Osteoblast (primary cell): ENCODE measurements at regions not wholly inside any gene's neighbourhood (a gene's known extent, or its start where the extent isn't known, plus 50 kb on each side); places are given as distances from the start of the nearest gene placed in this dataset.

Experiments used
- DNase-seq: peaks from one replicate; pipeline ENCODE4 v3.0.0; 2011; ENCODE audit warnings: low spot score, mixed read lengths; ENCODE audit not compliant: insufficient read length; ENCODE audit errors: missing footprints
- H2AFZ ChIP-seq: 2 replicates; pipeline ENCODE4 v1.6.0; 2011; ENCODE audit warnings: mild to moderate bottlenecking, low read length
- H3K27ac ChIP-seq: 2 replicates; pipeline ENCODE4 v1.5.1; 2011; ENCODE audit warnings: mild to moderate bottlenecking, low read depth, low read length, moderate library complexity
- H3K27me3 ChIP-seq: 2 replicates; pipeline ENCODE4 v1.6.0; 2012; ENCODE audit warnings: mild to moderate bottlenecking, control low read depth, inconsistent platforms, low read length, moderate library complexity; ENCODE audit not compliant: insufficient read depth
- H3K36me3 ChIP-seq: 2 replicates; pipeline ENCODE4 v1.5.1; 2011; ENCODE audit warnings: mild to moderate bottlenecking, low read length, control low read depth, moderate library complexity; ENCODE audit not compliant: insufficient read depth
- H3K4me1 ChIP-seq: 2 replicates; pipeline ENCODE4 v1.5.1; 2011; ENCODE audit warnings: mild to moderate bottlenecking, low read length, control low read depth, moderate library complexity; ENCODE audit not compliant: insufficient read depth
- H3K4me2 ChIP-seq: 2 replicates; pipeline ENCODE4 v1.6.0; 2011; ENCODE audit warnings: mild to moderate bottlenecking, low read length; ENCODE audit not compliant: insufficient read depth
- H3K4me3 ChIP-seq: fragments of 200-600 bp; sonication (generic); 3 replicates; pipeline ENCODE4 v1.5.1; 2012; ENCODE audit warnings: mild to moderate bottlenecking, low read length, inconsistent platforms; ENCODE audit not compliant: insufficient read depth
- H3K79me2 ChIP-seq: 2 replicates; pipeline ENCODE4 v1.6.0; 2012; ENCODE audit warnings: mild to moderate bottlenecking, low read length, control low read depth, inconsistent platforms; ENCODE audit not compliant: insufficient read depth
- H3K9me3 ChIP-seq: 2 replicates; pipeline ENCODE4 v1.5.1; 2011; ENCODE audit warnings: low read depth, low read length, control low read depth
- H4K20me1 ChIP-seq: 2 replicates; pipeline ENCODE4 v1.6.0; 2012; ENCODE audit warnings: mild to moderate bottlenecking, low read length, control low read depth; ENCODE audit not compliant: insufficient read depth
- TF ChIP-seq, protein P1 (sequence below): IDR thresholded peaks from 2 replicates; pipeline ENCODE4 v1.5.1; 2011; ENCODE audit warnings: mild to moderate bottlenecking, low read depth, low read length, moderate library complexity; ENCODE audit errors: extremely low read depth

GRCh38 chr10:83212632-83213334 is 926.5 kb upstream of the GHITM start:
- no peaks in the 10 kb centered on the region for H4K20me1 ChIP-seq
- H3K9me3 ChIP-seq, result no peaks in the 10 kb centered on the region

DNA sequence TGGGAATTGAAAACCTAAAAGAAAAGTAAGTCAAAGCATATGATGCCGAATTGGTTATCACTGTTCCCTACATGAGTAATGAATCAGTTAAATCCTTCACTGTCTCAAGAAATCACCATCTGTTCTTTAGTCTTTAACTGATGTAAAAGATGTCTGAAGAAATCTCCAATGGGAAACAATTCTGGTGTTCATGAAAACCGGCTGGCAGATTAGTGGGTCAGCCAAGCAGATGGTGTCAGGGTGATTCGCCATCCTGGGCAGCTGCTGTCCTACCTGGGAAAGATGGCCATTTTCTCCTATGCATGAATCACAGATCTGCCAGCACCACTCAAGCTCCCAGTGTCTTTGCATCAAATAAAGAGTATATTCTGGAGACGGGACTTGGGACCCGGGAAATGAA is 925.2 kb upstream of the GHITM start:
- Histone ChIP-seq H3K27me3 (no peaks in the 10 kb centered on the region), H3K36me3 (no peaks in the 10 kb centered on the region), H3K4me2 (no peak overlapping the region), H3K9me3 (no peaks in the 10 kb centered on the region), H3K4me1 (no peaks in the 10 kb centered on the region), H4K20me1 (no peaks in the 10 kb centered on the region), H3K4me3 (no peak overlapping the region), H3K27ac (no peak overlapping the region), H3K79me2 (no peaks in the 10 kb centered on the region), H2AFZ (no peak overlapping the region)
- TF ChIP-seq, protein P1, sequence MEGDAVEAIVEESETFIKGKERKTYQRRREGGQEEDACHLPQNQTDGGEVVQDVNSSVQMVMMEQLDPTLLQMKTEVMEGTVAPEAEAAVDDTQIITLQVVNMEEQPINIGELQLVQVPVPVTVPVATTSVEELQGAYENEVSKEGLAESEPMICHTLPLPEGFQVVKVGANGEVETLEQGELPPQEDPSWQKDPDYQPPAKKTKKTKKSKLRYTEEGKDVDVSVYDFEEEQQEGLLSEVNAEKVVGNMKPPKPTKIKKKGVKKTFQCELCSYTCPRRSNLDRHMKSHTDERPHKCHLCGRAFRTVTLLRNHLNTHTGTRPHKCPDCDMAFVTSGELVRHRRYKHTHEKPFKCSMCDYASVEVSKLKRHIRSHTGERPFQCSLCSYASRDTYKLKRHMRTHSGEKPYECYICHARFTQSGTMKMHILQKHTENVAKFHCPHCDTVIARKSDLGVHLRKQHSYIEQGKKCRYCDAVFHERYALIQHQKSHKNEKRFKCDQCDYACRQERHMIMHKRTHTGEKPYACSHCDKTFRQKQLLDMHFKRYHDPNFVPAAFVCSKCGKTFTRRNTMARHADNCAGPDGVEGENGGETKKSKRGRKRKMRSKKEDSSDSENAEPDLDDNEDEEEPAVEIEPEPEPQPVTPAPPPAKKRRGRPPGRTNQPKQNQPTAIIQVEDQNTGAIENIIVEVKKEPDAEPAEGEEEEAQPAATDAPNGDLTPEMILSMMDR, result no peak
- no peak for DNase-seq

More at GRCh38 chr10:83212632-83213334, 926.5 kb upstream of the GHITM start:
- Histone ChIP-seq H3K4me3 (no peak overlapping the region), H3K4me1 (no peaks in the 10 kb centered on the region), H3K36me3 (no peaks in the 10 kb centered on the region), H3K27ac (no peak overlapping the region), H3K4me2 (no peak overlapping the region), H3K27me3 (no peaks in the 10 kb centered on the region), H3K79me2 (no peaks in the 10 kb centered on the region), H2AFZ (no peak overlapping the region)
- TF ChIP-seq, protein P1, result no peak
- no peak for DNase-seq

DNA sequence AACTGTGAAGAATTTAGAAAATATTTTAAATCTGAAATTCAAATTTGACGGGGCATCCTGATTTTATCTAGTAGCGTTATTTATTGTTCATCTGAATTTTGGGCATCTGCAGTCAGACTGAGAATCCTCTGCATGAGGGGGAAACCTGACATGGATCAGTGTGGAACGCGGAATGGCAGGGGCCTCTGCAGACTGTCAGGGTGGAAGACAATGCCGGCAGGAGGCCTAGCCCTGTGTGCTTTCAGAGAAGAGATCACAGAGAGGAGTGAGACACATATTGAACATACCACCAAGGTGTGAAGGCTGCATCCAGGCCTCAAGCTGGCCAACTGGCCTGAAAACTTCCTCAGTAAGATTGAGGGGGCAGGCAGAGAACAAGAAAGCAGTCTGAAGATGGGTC is 921.1 kb upstream of the GHITM start:
- H3K36me3 ChIP-seq, result no peaks in the 10 kb centered on the region
- no peak overlapping the region for H3K4me2 ChIP-seq
- H2AFZ ChIP-seq, result no peak overlapping the region
- H3K79me2 ChIP-seq, result no peaks in the 10 kb centered on the region
- H3K27me3 ChIP-seq, result no peaks in the 10 kb centered on the region
- no peaks in the 10 kb centered on the region for H4K20me1 ChIP-seq
- H3K4me1 ChIP-seq, result no peaks in the 10 kb centered on the region
- H3K9me3 ChIP-seq, result no peaks in the 10 kb centered on the region
- DNase-seq, result no peak
- TF ChIP-seq, protein P1, result no peak
- no peak overlapping the region for H3K4me3 ChIP-seq
- no peak overlapping the region for H3K27ac ChIP-seq

- no peaks in the 10 kb centered on the region for H3K36me3 ChIP-seq
- peaks cover 2% of the 10 kb centered on the region for H3K9me3 ChIP-seq
- no peak overlapping the region for H2AFZ ChIP-seq
- no peak overlapping the region for H3K4me2 ChIP-seq
- TF ChIP-seq, protein P1, result no peak
- no peaks in the 10 kb centered on the region for H3K79me2 ChIP-seq
- DNase-seq, result no peak
- no peak overlapping the region for H3K4me3 ChIP-seq
- H3K27ac ChIP-seq, result no peak overlapping the region
- no peaks in the 10 kb centered on the region for H4K20me1 ChIP-seq
- H3K27me3 ChIP-seq, result no peaks in the 10 kb centered on the region
- H3K4me1 ChIP-seq, result no peaks in the 10 kb centered on the region
Observed at GRCh38 chr10:83222300-83222699, 917.0 kb upstream of the GHITM start.
